ENCODE measurements at regions not wholly inside any gene's neighbourhood (a gene's known extent, or its start where the extent isn't known, plus 50 kb on each side); places are given as distances from the start of the nearest gene placed in this dataset.
"Not testable (repeated sequence)": the region's sequence is repeated elsewhere in the genome, so short reads cannot be mapped to it uniquely, and the experiment has no call there.

GRCh38 chr6:144546807-144547206 is 261.7 kb downstream of the UTRN start:
- no peak for DNase-seq

GRCh38 chr6:144547409-144547808 is 262.3 kb downstream of the UTRN start:
- DNase-seq: no peak

GRCh38 chr6:144548536-144548935 is 263.4 kb downstream of the UTRN start:
- no peak for DNase-seq

- no peak for DNase-seq
Observed at GRCh38 chr6:144549837-144550747, 265.0 kb downstream of the UTRN start.

- no peak for DNase-seq
Observed at GRCh38 chr6:144551339-144551738, 266.2 kb downstream of the UTRN start.

GRCh38 chr6:144555066-144555465 is 269.9 kb downstream of the UTRN start:
- no peak for DNase-seq

GRCh38 chr6:144559865-144560593 is 274.9 kb downstream of the UTRN start:
- no peak for DNase-seq

- DNase-seq: no peak
Observed at GRCh38 chr6:144561455-144562043, 276.4 kb downstream of the UTRN start.

GRCh38 chr6:144564202-144564601 is 279.1 kb downstream of the UTRN start:
- no peak for DNase-seq

- DNase-seq: no peak
Observed at GRCh38 chr6:144566868-144567615, 281.9 kb downstream of the UTRN start.

- DNase-seq: no peak
Observed at GRCh38 chr6:144568241-144568640, 283.1 kb downstream of the UTRN start.

GRCh38 chr6:144572541-144572940 is 287.4 kb downstream of the UTRN start:
- DNase-seq: not testable (repeated sequence)

- no peak for DNase-seq
Observed at GRCh38 chr6:144574796-144575195, 289.7 kb downstream of the UTRN start.

- no peak for DNase-seq
Observed at GRCh38 chr6:144575327-144575726, 290.2 kb downstream of the UTRN start.

GRCh38 chr6:144576871-144577270 is 291.7 kb downstream of the UTRN start:
- DNase-seq: no peak

- DNase-seq: no peak
Observed at GRCh38 chr6:144578385-144579350, 293.5 kb downstream of the UTRN start.

- DNase-seq: no peak
Observed at GRCh38 chr6:144580039-144580438, 294.9 kb downstream of the UTRN start.

GRCh38 chr6:144580771-144581170 is 295.6 kb downstream of the UTRN start:
- DNase-seq: no peak

- no peak for DNase-seq
Observed at GRCh38 chr6:144581812-144582537, 296.8 kb downstream of the UTRN start.

- no peak for DNase-seq
Observed at GRCh38 chr6:144582939-144583613, 297.9 kb downstream of the UTRN start.

GRCh38 chr6:144583614-144583954 is 298.4 kb downstream of the UTRN start:
- DNase-seq: no peak

Measured in NCI-H2029 treated with DMSO at 0.1 percent for 48 hours (cell line).